ENCODE measurements at regions not wholly inside any gene's neighbourhood (a gene's known extent, or its start where the extent isn't known, plus 50 kb on each side); places are given as distances from the start of the nearest gene placed in this dataset.

GRCh38 chr10:3891396-3891795 is 106.4 kb upstream of the KLF6 start:
- no peak for TF ChIP-seq EZH2phosphoT487 (conservative IDR thresholded peaks at IDR 0.05; ENCODE audit: low read length)
- TF ChIP-seq, protein P1, sequence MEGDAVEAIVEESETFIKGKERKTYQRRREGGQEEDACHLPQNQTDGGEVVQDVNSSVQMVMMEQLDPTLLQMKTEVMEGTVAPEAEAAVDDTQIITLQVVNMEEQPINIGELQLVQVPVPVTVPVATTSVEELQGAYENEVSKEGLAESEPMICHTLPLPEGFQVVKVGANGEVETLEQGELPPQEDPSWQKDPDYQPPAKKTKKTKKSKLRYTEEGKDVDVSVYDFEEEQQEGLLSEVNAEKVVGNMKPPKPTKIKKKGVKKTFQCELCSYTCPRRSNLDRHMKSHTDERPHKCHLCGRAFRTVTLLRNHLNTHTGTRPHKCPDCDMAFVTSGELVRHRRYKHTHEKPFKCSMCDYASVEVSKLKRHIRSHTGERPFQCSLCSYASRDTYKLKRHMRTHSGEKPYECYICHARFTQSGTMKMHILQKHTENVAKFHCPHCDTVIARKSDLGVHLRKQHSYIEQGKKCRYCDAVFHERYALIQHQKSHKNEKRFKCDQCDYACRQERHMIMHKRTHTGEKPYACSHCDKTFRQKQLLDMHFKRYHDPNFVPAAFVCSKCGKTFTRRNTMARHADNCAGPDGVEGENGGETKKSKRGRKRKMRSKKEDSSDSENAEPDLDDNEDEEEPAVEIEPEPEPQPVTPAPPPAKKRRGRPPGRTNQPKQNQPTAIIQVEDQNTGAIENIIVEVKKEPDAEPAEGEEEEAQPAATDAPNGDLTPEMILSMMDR (IDR thresholded peaks at IDR 0.05; ENCODE audit: insufficient read depth, low read length, poor library complexity, severe bottlenecking), result no peak
- Histone ChIP-seq H4K20me1 (ENCODE audit: low read depth, low read length) (no peaks in the 10 kb centered on the region), H3K9me2 (replicated peaks; ENCODE audit: insufficient read depth, low read length) (no peaks in the 10 kb centered on the region), H3K4me2 (ENCODE audit: low read depth, low read length, poor library complexity, severe bottlenecking) (no peak overlapping the region), H3K36me3 (ENCODE audit: low read length) (no peaks in the 10 kb centered on the region), H2AFZ (ENCODE audit: low read depth, low read length, severe bottlenecking) (no peak overlapping the region), H3K9me3 (ENCODE audit: insufficient read depth, low read length) (no peaks in the 10 kb centered on the region), H3K9ac (ENCODE audit: low read length) (no peak overlapping the region), H3F3A (ENCODE audit: insufficient read depth) (no peaks in the 10 kb centered on the region), H3K27ac (ENCODE audit: low read depth, low read length) (no peak overlapping the region), H3K79me2 (ENCODE audit: insufficient read depth, low read length) (no peaks in the 10 kb centered on the region), H3K4me3 (ENCODE audit: insufficient read depth, low read length, poor library complexity, severe bottlenecking) (no peak overlapping the region), H3K27me3 (ENCODE audit: low read length) (no peaks in the 10 kb centered on the region)

DNA sequence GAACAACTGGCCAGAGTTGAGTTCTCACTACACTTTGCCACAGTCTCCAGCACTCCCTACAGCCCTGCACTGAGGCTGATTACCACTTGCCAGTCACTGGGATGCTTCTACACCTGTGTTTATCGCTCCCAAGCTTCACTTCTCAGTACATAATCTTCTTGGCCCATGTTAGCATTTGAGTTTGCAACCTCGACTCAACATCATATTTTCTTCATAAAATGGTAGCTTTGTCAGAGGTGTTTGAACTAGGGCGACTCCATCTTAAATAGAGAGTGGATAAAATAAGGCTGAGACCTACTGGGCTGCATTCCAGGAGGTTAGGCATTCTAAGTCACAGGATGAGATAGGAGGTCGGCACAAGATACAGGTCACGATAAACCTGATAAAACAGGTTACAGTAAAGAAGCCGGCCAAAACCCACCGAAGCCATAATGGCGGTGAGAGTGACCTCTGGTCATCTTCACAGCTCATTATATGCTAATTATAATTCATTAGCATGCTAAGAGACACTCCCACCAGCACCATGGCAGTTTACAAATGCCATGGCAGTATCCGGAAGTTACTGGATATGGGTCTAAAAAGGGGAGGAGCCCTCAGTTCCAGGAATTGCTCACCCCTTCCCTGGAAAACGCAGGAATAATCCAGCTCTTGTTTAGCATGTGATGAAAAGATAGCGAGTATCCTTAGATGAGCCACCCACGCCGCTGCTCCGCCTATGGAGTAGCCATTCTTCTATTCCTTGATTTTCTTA is 105.8 kb upstream of the KLF6 start:
- Histone ChIP-seq H4K20me1 (ENCODE audit: low read depth, low read length) (no peaks in the 10 kb centered on the region), H3K9me2 (replicated peaks; ENCODE audit: insufficient read depth, low read length) (no peaks in the 10 kb centered on the region), H3K9me3 (ENCODE audit: insufficient read depth, low read length) (no peaks in the 10 kb centered on the region), H3K4me2 (ENCODE audit: low read depth, low read length, poor library complexity, severe bottlenecking) (no peak overlapping the region), H3F3A (ENCODE audit: insufficient read depth) (no peaks in the 10 kb centered on the region), H3K36me3 (ENCODE audit: low read length) (no peaks in the 10 kb centered on the region), H3K79me2 (ENCODE audit: insufficient read depth, low read length) (no peaks in the 10 kb centered on the region), H3K27me3 (ENCODE audit: low read length) (no peaks in the 10 kb centered on the region), H2AFZ (ENCODE audit: low read depth, low read length, severe bottlenecking) (no peak overlapping the region), H3K9ac (ENCODE audit: low read length) (no peak overlapping the region), H3K27ac (ENCODE audit: low read depth, low read length) (no peak overlapping the region), H3K4me3 (ENCODE audit: insufficient read depth, low read length, poor library complexity, severe bottlenecking) (no peak overlapping the region)
- no peak for TF ChIP-seq EZH2phosphoT487 (conservative IDR thresholded peaks at IDR 0.05; ENCODE audit: low read length)
- TF ChIP-seq, protein P1 (IDR thresholded peaks at IDR 0.05; ENCODE audit: insufficient read depth, low read length, poor library complexity, severe bottlenecking), result no peak

DNA sequence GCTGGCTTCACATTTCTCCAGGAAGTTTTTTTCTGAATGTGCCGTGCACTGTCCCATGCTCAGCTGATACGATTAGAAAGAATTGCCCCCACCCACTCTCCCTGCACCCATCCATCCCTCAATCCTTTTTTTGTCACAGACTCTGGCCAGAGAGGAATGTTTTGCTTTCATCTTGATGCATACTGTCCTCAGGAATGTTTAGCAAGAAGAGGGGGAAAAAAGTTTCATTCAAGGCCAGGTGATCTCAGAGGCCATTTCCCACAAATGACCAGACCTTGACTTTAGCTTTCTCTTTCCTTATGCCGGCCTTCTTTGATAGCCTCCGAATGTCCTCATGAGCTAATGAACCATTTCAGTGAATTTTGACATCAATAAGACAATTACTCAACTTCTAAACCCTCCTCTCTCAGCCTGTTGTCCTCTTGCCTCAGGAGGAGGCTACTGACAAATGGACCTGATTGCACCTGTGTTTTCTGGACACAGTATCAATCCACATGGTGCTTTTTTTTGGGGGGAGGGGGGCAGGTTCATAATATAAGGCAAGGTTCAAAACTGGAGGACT is 105.0 kb upstream of the KLF6 start:
- H3K4me3 ChIP-seq (ENCODE audit: insufficient read depth, low read length, poor library complexity, severe bottlenecking), result no peak overlapping the region
- no peak overlapping the region for H3K27ac ChIP-seq (ENCODE audit: low read depth, low read length)
- no peaks in the 10 kb centered on the region for H3K27me3 ChIP-seq (ENCODE audit: low read length)
- H3K9ac ChIP-seq (ENCODE audit: low read length), result no peak overlapping the region
- no peak overlapping the region for H2AFZ ChIP-seq (ENCODE audit: low read depth, low read length, severe bottlenecking)
- H3K9me3 ChIP-seq (ENCODE audit: insufficient read depth, low read length), result no peaks in the 10 kb centered on the region
- H3K36me3 ChIP-seq (ENCODE audit: low read length), result no peaks in the 10 kb centered on the region
- no peak overlapping the region for H3K4me2 ChIP-seq (ENCODE audit: low read depth, low read length, poor library complexity, severe bottlenecking)
- no peaks in the 10 kb centered on the region for H3F3A ChIP-seq (ENCODE audit: insufficient read depth)
- H3K9me2 ChIP-seq (replicated peaks; ENCODE audit: insufficient read depth, low read length), result no peaks in the 10 kb centered on the region
- no peaks in the 10 kb centered on the region for H3K79me2 ChIP-seq (ENCODE audit: insufficient read depth, low read length)
- H4K20me1 ChIP-seq (ENCODE audit: low read depth, low read length), result no peaks in the 10 kb centered on the region
- TF ChIP-seq, protein P1 (IDR thresholded peaks at IDR 0.05; ENCODE audit: insufficient read depth, low read length, poor library complexity, severe bottlenecking), result no peak
- TF ChIP-seq EZH2phosphoT487 (conservative IDR thresholded peaks at IDR 0.05; ENCODE audit: low read length), result no peak
